DOHH2 (cell line): ENCODE measurements at regions not wholly inside any gene's neighbourhood (a gene's known extent, or its start where the extent isn't known, plus 50 kb on each side); places are given as distances from the start of the nearest gene placed in this dataset.

Source experiments
- CTCF ChIP-seq: fragments of 200-600 bp; sonication (generic); IDR thresholded peaks from one replicate; pipeline ENCODE4 v1.5.1; 2014; ENCODE audit warnings: antibody characterized with exemption, mild to moderate bottlenecking, low read depth, low read length; ENCODE audit not compliant: poor library complexity, severe bottlenecking
- EZH2phosphoT487 ChIP-seq: fragments of 200-600 bp; sonication (generic); IDR thresholded peaks from 2 replicates; pipeline ENCODE4 v1.6.1; 2017; ENCODE audit warnings: borderline replicate concordance, mild to moderate bottlenecking, antibody characterized with exemption, low read length, moderate library complexity, mixed read lengths

GRCh38 chr20:60802676-60803075 lies 449.4 kb upstream of the CDH4 start:
- TF ChIP-seq CTCF (no peak), EZH2phosphoT487 (no peak)
